Astrocyte of the cerebellum (primary cell): ENCODE measurements at regions not wholly inside any gene's neighbourhood (a gene's known extent, or its start where the extent isn't known, plus 50 kb on each side); places are given as distances from the start of the nearest gene placed in this dataset.

Source experiments
- DNase-seq: peaks from one replicate; pipeline ENCODE4 v3.0.0-alpha.2; 2011; ENCODE audit warnings: low read depth
- H3K4me3 ChIP-seq: 2 replicates; pipeline ENCODE4 v1.5.1; 2011; ENCODE audit warnings: mild to moderate bottlenecking, low read depth, low read length, moderate library complexity
- in situ Hi-C: cut with HindIII; loops from 2 replicates; pipeline ENCODE4 v1.10.0; 2017; ENCODE audit warnings: low sequenced_read_pairs
- TF ChIP-seq, protein P1 (sequence below): IDR thresholded peaks from 2 replicates; pipeline ENCODE4 v1.5.1; 2012; ENCODE audit warnings: low read length, low read depth, moderate library complexity, mild to moderate bottlenecking; ENCODE audit errors: missing control alignments

DNA sequence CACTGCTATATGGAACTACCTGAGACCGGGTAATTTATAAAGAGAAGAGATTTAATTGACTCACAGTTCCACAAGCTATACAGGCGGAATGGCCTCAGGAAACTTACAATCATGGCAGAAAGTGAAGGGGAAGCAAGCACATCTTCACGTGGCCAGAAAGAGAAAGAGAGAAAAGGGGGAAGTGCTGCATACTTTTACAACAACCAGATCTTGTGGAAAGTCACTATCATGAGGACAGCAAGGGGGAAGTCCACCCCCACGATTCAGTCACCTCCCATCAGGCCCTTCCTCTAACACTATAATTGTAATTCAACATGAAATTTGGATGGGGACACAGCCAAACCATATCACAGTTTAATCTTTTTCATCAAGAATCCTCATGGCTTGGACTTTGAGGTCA lies 339.2 kb upstream of the AJAP1 start:
- DNase-seq, result no peak
- H3K4me3 ChIP-seq, result no peak overlapping the region
- in situ Hi-C loops, result no loop called here
- TF ChIP-seq, protein P1, sequence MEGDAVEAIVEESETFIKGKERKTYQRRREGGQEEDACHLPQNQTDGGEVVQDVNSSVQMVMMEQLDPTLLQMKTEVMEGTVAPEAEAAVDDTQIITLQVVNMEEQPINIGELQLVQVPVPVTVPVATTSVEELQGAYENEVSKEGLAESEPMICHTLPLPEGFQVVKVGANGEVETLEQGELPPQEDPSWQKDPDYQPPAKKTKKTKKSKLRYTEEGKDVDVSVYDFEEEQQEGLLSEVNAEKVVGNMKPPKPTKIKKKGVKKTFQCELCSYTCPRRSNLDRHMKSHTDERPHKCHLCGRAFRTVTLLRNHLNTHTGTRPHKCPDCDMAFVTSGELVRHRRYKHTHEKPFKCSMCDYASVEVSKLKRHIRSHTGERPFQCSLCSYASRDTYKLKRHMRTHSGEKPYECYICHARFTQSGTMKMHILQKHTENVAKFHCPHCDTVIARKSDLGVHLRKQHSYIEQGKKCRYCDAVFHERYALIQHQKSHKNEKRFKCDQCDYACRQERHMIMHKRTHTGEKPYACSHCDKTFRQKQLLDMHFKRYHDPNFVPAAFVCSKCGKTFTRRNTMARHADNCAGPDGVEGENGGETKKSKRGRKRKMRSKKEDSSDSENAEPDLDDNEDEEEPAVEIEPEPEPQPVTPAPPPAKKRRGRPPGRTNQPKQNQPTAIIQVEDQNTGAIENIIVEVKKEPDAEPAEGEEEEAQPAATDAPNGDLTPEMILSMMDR, result no peak

DNA sequence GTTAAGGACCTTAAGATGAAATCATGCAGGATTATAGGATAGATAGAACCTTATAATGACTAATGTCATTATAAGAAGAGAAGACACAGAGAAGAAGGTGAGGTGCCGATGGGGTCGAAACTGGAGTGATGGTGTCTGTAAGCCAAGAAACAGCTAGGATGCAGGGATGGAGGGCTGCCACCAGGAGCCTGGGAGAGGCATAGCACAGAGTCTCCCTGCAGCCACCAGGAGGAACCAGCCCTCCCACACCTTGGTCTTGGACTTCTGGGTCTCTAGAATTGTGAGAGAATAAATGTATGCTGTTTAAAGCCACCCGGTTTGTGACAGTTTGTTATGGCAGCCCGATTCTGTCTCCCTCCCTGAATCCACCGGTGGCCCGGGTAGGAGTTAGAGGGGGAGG lies 337.2 kb upstream of the AJAP1 start:
- no peak overlapping the region for H3K4me3 ChIP-seq
- TF ChIP-seq, protein P1, result no peak
- in situ Hi-C loops, result no loop called here
- DNase-seq, result no peak

DNA sequence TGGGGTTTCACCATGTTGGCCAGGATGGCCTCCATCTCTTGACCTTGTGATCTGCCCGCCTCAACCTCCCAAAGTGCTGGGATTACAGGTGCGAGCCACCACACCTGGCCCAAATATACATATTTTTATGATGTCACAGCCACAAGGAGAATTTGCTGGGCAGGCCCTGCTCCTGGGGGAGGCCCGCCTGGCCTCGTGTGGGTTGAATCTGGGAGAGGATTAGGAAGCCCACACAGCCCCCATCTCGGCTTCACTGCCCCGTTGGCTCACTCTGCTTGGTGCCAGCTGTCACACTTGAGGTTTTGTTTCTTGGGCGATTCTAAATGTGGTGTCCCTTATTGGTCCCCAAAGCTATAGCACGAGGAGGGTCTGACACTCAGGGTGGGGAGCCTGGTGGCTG lies 335.7 kb upstream of the AJAP1 start:
- in situ Hi-C loops, result no loop called here
- TF ChIP-seq, protein P1, result no peak
- DNase-seq, result no peak
- H3K4me3 ChIP-seq, result no peak overlapping the region

DNA sequence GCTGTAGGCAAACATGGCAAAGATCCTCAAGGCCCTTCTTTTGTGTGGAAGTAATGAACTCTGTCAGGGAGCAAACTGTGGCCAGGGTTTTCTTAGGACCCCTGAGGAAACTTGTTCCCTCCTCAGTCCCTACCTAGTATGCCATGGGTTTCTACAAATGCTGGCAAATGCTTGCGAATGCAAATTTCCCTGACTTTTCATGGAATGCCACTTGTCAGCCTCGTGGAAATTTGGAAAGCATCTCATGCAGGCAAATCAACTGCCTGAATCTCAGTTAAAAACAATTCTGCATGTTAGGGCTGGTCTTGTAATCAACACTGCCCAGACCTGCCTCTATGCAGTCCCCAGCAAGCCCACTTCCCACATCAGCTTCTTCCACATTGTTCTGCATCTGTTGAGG lies 334.9 kb upstream of the AJAP1 start:
- no peak for DNase-seq
- in situ Hi-C loops, result no loop called here
- TF ChIP-seq, protein P1, result no peak
- no peak overlapping the region for H3K4me3 ChIP-seq

DNA sequence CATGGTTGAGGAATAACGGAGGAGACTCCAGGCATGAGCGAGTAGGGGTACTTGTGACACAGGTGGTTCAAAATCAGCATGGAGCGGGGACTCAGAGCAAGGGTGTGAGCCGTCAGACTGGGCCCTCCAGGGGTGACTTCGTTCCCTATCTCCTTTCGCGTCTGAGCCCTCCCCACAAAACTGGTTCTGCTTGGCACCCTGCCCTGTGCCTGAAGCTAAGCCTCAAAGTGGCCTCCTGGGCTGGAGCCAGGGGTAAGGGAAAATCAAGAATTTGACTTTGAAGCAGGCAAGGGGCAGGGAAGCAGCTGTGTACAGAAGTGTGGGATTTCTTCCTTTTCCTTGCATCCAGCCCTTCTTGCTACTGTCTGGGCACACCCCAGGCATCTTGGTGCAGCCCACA lies 331.5 kb upstream of the AJAP1 start:
- DNase-seq, result no peak
- in situ Hi-C loops, result no loop called here
- no peak overlapping the region for H3K4me3 ChIP-seq
- TF ChIP-seq, protein P1, result no peak

DNA sequence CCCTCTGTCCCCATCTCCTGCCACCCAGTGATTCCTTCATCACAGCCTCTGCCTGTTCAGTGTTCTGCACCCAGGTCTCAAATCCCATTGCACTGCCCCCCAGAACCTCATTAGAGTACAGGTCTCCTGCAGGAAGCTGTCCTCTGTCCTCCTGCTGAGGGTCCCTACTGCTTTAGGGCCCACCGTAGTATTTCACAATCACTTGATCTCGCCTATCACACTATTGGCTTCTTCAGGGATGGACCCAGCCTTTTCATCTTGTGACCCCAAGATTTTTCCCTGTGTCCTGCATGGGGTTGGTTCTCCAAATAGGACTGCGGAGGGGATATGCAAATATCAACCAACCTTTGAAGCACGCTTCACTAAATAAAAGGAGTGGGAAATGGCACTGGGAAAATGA lies 331.1 kb upstream of the AJAP1 start:
- TF ChIP-seq, protein P1, result no peak
- in situ Hi-C loops, result no loop called here
- no peak overlapping the region for H3K4me3 ChIP-seq
- DNase-seq, result no peak

DNA sequence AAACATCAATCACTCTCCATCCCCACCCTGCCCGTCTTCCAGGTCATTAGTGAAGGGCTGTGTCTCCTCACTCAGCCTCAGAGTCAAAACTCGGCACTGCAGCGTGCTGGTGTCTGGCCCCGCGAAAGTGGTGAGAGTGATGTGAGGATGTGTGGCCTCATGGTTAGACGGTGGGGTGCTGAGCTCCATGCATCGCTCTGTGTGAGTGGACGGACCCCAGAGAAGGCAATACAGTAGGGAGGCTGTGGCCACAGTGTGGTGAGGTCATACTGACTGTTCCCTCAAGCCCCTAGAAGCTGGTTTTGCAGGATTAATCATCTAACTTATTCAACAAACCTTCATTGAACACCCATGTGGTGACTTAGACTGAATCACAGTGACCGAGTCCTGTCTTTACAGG lies 329.9 kb upstream of the AJAP1 start:
- in situ Hi-C loops, result no loop called here
- TF ChIP-seq, protein P1, result no peak
- no peak overlapping the region for H3K4me3 ChIP-seq
- DNase-seq, result no peak
